ENCODE measurements at regions not wholly inside any gene's neighbourhood (a gene's known extent, or its start where the extent isn't known, plus 50 kb on each side); places are given as distances from the start of the nearest gene placed in this dataset.

- no peak for TF ChIP-seq CTCF (IDR thresholded peaks at IDR 0.05)
- TF ChIP-seq POLR2A (IDR thresholded peaks at IDR 0.05) = no peak
Measured at GRCh38 chr4:13782231-13782630, 154.7 kb upstream of the BOD1L1 start.

All from tibial nerve (tissue), 3 donors.